ENCODE measurements at regions not wholly inside any gene's neighbourhood (a gene's known extent, or its start where the extent isn't known, plus 50 kb on each side); places are given as distances from the start of the nearest gene placed in this dataset.

- intact Hi-C loops (cut with micrococcal nuclease), result no loop called here
- Mint-ChIP-seq H3K4me3 (no peak overlapping the region), H3K9me3 (peaks cover 0 to 3% (median 0%) of the 10 kb centered on the region in 7 donors), H3K27me3 (ENCODE audit: low read depth in 3 of 3) (no peaks in the 10 kb centered on the region), H3K27ac (no peak overlapping the region), H3K4me1 (no peaks in the 10 kb centered on the region), H3K36me3 (no peaks in the 10 kb centered on the region)
- Histone ChIP-seq H2AFZ (ENCODE audit: insufficient read depth, low read depth, low read length, poor library complexity, severe bottlenecking) (no peak overlapping the region), H4K20me1 (ENCODE audit: insufficient read depth, low read length) (no peaks in the 10 kb centered on the region), H3K9ac (ENCODE audit: insufficient read depth, low read length, poor library complexity, severe bottlenecking) (no peak overlapping the region), H3K27me3 (ENCODE audit: control insufficient read depth in 2 of 2, insufficient read depth in 2 of 2, low read length in 2 of 2) (no peaks in the 10 kb centered on the region), H3K79me2 (ENCODE audit: insufficient read depth, low read length) (no peaks in the 10 kb centered on the region), H3K4me3 (replicated peaks in 1 of 3; ENCODE audit: low read depth in 2 of 3, low read length in 3 of 3) (no peak overlapping the region), H3K9me3 (replicated peaks in 1 of 2; ENCODE audit: control insufficient read depth in 1 of 2, insufficient read depth in 1 of 2, low read length in 2 of 2) (no peaks in the 10 kb centered on the region), H3K4me1 (ENCODE audit: control insufficient read depth in 1 of 2, insufficient read depth in 2 of 2, low read length in 2 of 2) (no peaks in the 10 kb centered on the region), H3K36me3 (replicated peaks in 1 of 2; ENCODE audit: control insufficient read depth in 1 of 2, insufficient read depth in 2 of 2, low read length in 2 of 2) (no peaks in the 10 kb centered on the region), H3K4me2 (replicated peaks; ENCODE audit: extremely low read depth, low read length, poor library complexity, severe bottlenecking) (no peak overlapping the region), H3K27ac (ENCODE audit: low read depth in 1 of 2, low read length in 2 of 2) (no peak overlapping the region)
- DNase-seq, result no peak
- no peak for TF ChIP-seq CTCF (IDR thresholded peaks at IDR 0.05)
- WGBS (ENCODE audit: insufficient coverage), result no CpG with 5 or more reads among the region's 2 CpGs
Observed at GRCh38 chr11:91312541-91312940, 912.1 kb upstream of the FAT3 start.

DNA sequence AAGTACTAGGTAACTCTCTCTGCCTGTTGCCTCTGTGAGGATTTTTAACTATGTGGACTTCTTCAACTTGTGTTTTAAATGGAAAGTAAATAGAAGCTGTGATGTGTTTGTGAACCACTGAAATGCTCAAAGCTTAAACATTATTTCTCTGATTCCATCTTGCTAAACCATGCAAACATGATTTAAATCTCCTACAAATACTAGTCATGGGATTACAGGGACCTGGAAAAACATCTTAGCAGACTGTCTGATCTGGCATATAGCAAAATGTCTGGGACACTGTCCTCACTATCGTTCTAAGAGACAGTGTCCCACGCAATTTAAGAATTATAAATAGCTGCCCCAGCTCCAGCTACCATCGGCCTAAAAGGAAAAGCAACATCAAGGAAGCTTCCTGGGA is 914.5 kb upstream of the FAT3 start:
- 94% methylated on average over 3 of the region's 3 CpGs for WGBS (ENCODE audit: insufficient coverage)
- no peaks in the 10 kb centered on the region for H3K27me3 ChIP-seq (ENCODE audit: control insufficient read depth in 2 of 2, insufficient read depth in 2 of 2, low read length in 2 of 2)

More for the DNA sequence above, 914.5 kb upstream of the FAT3 start:
- Histone ChIP-seq H4K20me1 (ENCODE audit: insufficient read depth, low read length) (no peaks in the 10 kb centered on the region), H3K4me3 (replicated peaks in 1 of 3; ENCODE audit: low read depth in 2 of 3, low read length in 3 of 3) (no peak overlapping the region), H3K9ac (ENCODE audit: insufficient read depth, low read length, poor library complexity, severe bottlenecking) (no peak overlapping the region), H3K9me3 (replicated peaks in 1 of 2; ENCODE audit: control insufficient read depth in 1 of 2, insufficient read depth in 1 of 2, low read length in 2 of 2) (no peaks in the 10 kb centered on the region), H2AFZ (ENCODE audit: insufficient read depth, low read depth, low read length, poor library complexity, severe bottlenecking) (no peak overlapping the region), H3K79me2 (ENCODE audit: insufficient read depth, low read length) (no peaks in the 10 kb centered on the region), H3K4me2 (replicated peaks; ENCODE audit: extremely low read depth, low read length, poor library complexity, severe bottlenecking) (no peak overlapping the region), H3K4me1 (ENCODE audit: control insufficient read depth in 1 of 2, insufficient read depth in 2 of 2, low read length in 2 of 2) (no peaks in the 10 kb centered on the region), H3K27ac (ENCODE audit: low read depth in 1 of 2, low read length in 2 of 2) (no peak overlapping the region), H3K36me3 (replicated peaks in 1 of 2; ENCODE audit: control insufficient read depth in 1 of 2, insufficient read depth in 2 of 2, low read length in 2 of 2) (no peaks in the 10 kb centered on the region)
- Mint-ChIP-seq H3K36me3 (no peaks in the 10 kb centered on the region), H3K9me3 (peaks cover 0 to 6% (median 0%) of the 10 kb centered on the region in 7 donors), H3K4me1 (no peaks in the 10 kb centered on the region), H3K27ac (no peak overlapping the region), H3K27me3 (ENCODE audit: low read depth in 3 of 3) (no peaks in the 10 kb centered on the region), H3K4me3 (no peak overlapping the region)
- DNase-seq, result no peak
- intact Hi-C loops (cut with micrococcal nuclease), result no loop called here
- TF ChIP-seq CTCF (IDR thresholded peaks at IDR 0.05), result no peak

All from CD14-positive monocyte (primary cell).